H9 (cell line): ENCODE measurements at regions not wholly inside any gene's neighbourhood (a gene's known extent, or its start where the extent isn't known, plus 50 kb on each side); places are given as distances from the start of the nearest gene placed in this dataset.

Source experiments
- DNase-seq: peaks from one replicate; pipeline ENCODE4 v3.0.0-alpha.2; 2017
- H2AFZ ChIP-seq: one replicate; pipeline ENCODE4 v1.6.1; 2013; ENCODE audit warnings: mild to moderate bottlenecking, low read length, control low read depth, moderate library complexity
- H2AK5ac ChIP-seq: 2 replicates; pipeline ENCODE4 v1.6.1; 2013; ENCODE audit warnings: low read length, control low read depth, mixed read lengths; ENCODE audit not compliant: insufficient read length
- H2BK120ac ChIP-seq: one replicate; pipeline ENCODE4 v1.6.1; 2013; ENCODE audit warnings: low read depth, mild to moderate bottlenecking, low read length, control low read depth, inconsistent platforms; ENCODE audit not compliant: poor library complexity, severe bottlenecking
- H2BK12ac ChIP-seq: 2 replicates; pipeline ENCODE4 v1.6.1; 2013; ENCODE audit warnings: low read length, control low read depth, mixed read lengths, low read depth; ENCODE audit not compliant: insufficient read length
- H2BK15ac ChIP-seq: 2 replicates; pipeline ENCODE4 v1.6.1; 2013; ENCODE audit warnings: low read depth, low read length, control low read depth
- H2BK20ac ChIP-seq: one replicate; pipeline ENCODE4 v1.6.1; 2013; ENCODE audit warnings: low read depth, mild to moderate bottlenecking, low read length, control low read depth, inconsistent platforms; ENCODE audit not compliant: poor library complexity, severe bottlenecking
- H2BK5ac ChIP-seq: 2 replicates; pipeline ENCODE4 v1.6.1; 2013; ENCODE audit warnings: low read length, control low read depth, mixed read lengths; ENCODE audit not compliant: insufficient read length
- H3K14ac ChIP-seq: 2 replicates; pipeline ENCODE4 v1.6.1; 2013; ENCODE audit warnings: low read length, control low read depth; ENCODE audit not compliant: insufficient read depth
- H3K18ac ChIP-seq: 2 replicates; pipeline ENCODE4 v1.6.1; 2013; ENCODE audit warnings: low read depth, mild to moderate bottlenecking, mixed read lengths, low read length, control low read depth; ENCODE audit not compliant: insufficient read length
- H3K23ac ChIP-seq: 2 replicates; pipeline ENCODE4 v1.6.1; 2013; ENCODE audit warnings: low read length, control low read depth, mixed read lengths, low read depth; ENCODE audit not compliant: insufficient read length
- H3K23me2 ChIP-seq: 2 replicates; pipeline ENCODE4 v1.6.1; 2013; ENCODE audit warnings: low read depth, mild to moderate bottlenecking, mixed read lengths, low read length, control low read depth; ENCODE audit not compliant: insufficient read length, poor library complexity, severe bottlenecking
- H3K27ac ChIP-seq: 2 replicates; pipeline ENCODE4 v1.5.1; 2013; ENCODE audit warnings: low read length, control low read depth, mixed read lengths, low read depth; ENCODE audit not compliant: insufficient read length
- H3K27me3 ChIP-seq: 2 replicates; pipeline ENCODE4 v1.6.1; 2013; ENCODE audit warnings: low read length, control low read depth, inconsistent platforms; ENCODE audit not compliant: insufficient read depth
- H3K4ac ChIP-seq: 2 replicates; pipeline ENCODE4 v1.6.1; 2013; ENCODE audit warnings: low read depth, mild to moderate bottlenecking, control low read depth, inconsistent platforms, low read length, moderate library complexity
- H3K4me1 ChIP-seq: 2 replicates; pipeline ENCODE4 v1.6.1; 2013; ENCODE audit warnings: low read length, control low read depth, inconsistent platforms; ENCODE audit not compliant: insufficient read depth
- H3K4me2 ChIP-seq: 2 replicates; pipeline ENCODE4 v1.6.1; 2013; ENCODE audit warnings: low read length, control low read depth, mixed read lengths; ENCODE audit not compliant: insufficient read length, insufficient read depth
- H3K56ac ChIP-seq: 2 replicates; pipeline ENCODE4 v1.6.1; 2013; ENCODE audit warnings: low read depth, mild to moderate bottlenecking, mixed read lengths, low read length, control low read depth; ENCODE audit not compliant: insufficient read length
- H3K79me1 ChIP-seq: 2 replicates; pipeline ENCODE4 v1.6.1; 2013; ENCODE audit warnings: low read depth, mild to moderate bottlenecking, moderate library complexity, low read length, control low read depth, inconsistent platforms; ENCODE audit not compliant: insufficient read depth, poor library complexity, severe bottlenecking
- H3K79me2 ChIP-seq: 2 replicates; pipeline ENCODE4 v1.6.1; 2013; ENCODE audit warnings: low read length, control low read depth, inconsistent platforms; ENCODE audit not compliant: insufficient read depth
- H3K9ac ChIP-seq: 2 replicates; pipeline ENCODE4 v1.6.1; 2013; ENCODE audit warnings: low read length, control low read depth, mixed read lengths; ENCODE audit not compliant: insufficient read length; ENCODE audit errors: extremely low read depth
- H3K9me3 ChIP-seq: one replicate; pipeline ENCODE4 v1.6.1; 2013; ENCODE audit warnings: low read depth, low read length, inconsistent platforms; ENCODE audit not compliant: control insufficient read depth
- H3T11ph ChIP-seq: one replicate; pipeline ENCODE4 v1.6.1; 2013; ENCODE audit warnings: mild to moderate bottlenecking, low read length, control low read depth, inconsistent platforms
- H4K20me1 ChIP-seq: one replicate; pipeline ENCODE4 v1.6.1; 2013; ENCODE audit not compliant: control insufficient read depth, insufficient read length, insufficient read depth
- H4K5ac ChIP-seq: 2 replicates; pipeline ENCODE4 v1.6.1; 2013; ENCODE audit warnings: low read depth, mild to moderate bottlenecking, mixed read lengths, low read length, control low read depth; ENCODE audit not compliant: insufficient read length
- H4K8ac ChIP-seq: replicated peaks from 2 replicates; pipeline ENCODE4 v1.6.1; 2013; ENCODE audit warnings: low read length, control low read depth, mixed read lengths, low read depth; ENCODE audit not compliant: insufficient read length
- H4K91ac ChIP-seq: 2 replicates; pipeline ENCODE4 v1.6.1; 2013; ENCODE audit warnings: low read depth, mild to moderate bottlenecking, moderate library complexity, mixed read lengths, low read length, control low read depth; ENCODE audit not compliant: insufficient read length
- H3K27ac Mint-ChIP-seq, 3 experiments: 2 replicates in 2 of 3; 3 replicates in 1 of 3; pipeline ENCODE4 v1.8.0; 2020 to 2021; ENCODE audit warnings: mixed read lengths in 3 of 3, mild to moderate bottlenecking in 1 of 3, moderate library complexity in 1 of 3
- H3K27me3 Mint-ChIP-seq: 2 replicates; pipeline ENCODE4 v1.8.0; 2021; ENCODE audit warnings: low read depth, mild to moderate bottlenecking, moderate library complexity, mixed read lengths
- H3K36me3 Mint-ChIP-seq, 3 experiments: 2 replicates in 2 of 3; 3 replicates in 1 of 3; pipeline ENCODE4 v1.8.0; 2020 to 2021; ENCODE audit warnings: low read depth in 3 of 3, mixed read lengths in 3 of 3; ENCODE audit not compliant: insufficient read depth in 1 of 3
- H3K4me1 Mint-ChIP-seq, 2 experiments: 2 replicates each; pipeline ENCODE4 v1.8.0; 2020; ENCODE audit warnings: mixed read lengths in 2 of 2
- H3K4me3 Mint-ChIP-seq, 2 experiments: 2 replicates in 1 of 2; 3 replicates in 1 of 2; pipeline ENCODE4 v1.8.0; 2020 to 2021; ENCODE audit warnings: mild to moderate bottlenecking in 2 of 2, mixed read lengths in 2 of 2, moderate library complexity in 1 of 2
- H3K9me3 Mint-ChIP-seq, 2 experiments: 2 replicates in 1 of 2; 3 replicates in 1 of 2; pipeline ENCODE4 v1.8.0; 2020; ENCODE audit warnings: mild to moderate bottlenecking in 2 of 2, mixed read lengths in 2 of 2, moderate library complexity in 1 of 2
- CTCF ChIP-seq: fragments of 200-600 bp; sonication (generic); conservative IDR thresholded peaks from 3 replicates; pipeline ENCODE4 v1.8.0; 2021; ENCODE audit warnings: antibody characterized with exemption, mild to moderate bottlenecking
- WGBS: extraction: QIAGEN DNeasy Blood & Tissue Kit; methylation state at CpG from one replicate; pipeline ENCODE4 v1.1.7; 2013; ENCODE audit warnings: missing lambda C conversion rate, low lambda C conversion rate, mixed read lengths; ENCODE audit not compliant: insufficient read length; ENCODE audit errors: extremely low coverage; 5-methylcytosine and 5-hydroxymethylcytosine counted together

- Mint-ChIP-seq H3K4me1 (0 out of 4 replicates have a peak, but pooled peaks cover 0 to 4% of the 10 kb centered on the region in 2 experiments), H3K4me3 (no peak overlapping the region), H3K27ac (no peak overlapping the region), H3K9me3 (0 out of 5 replicates have a peak, but pooled peaks cover 0 to 2% of the 10 kb centered on the region in 2 experiments), H3K36me3 (no peaks in the 10 kb centered on the region), H3K27me3 (no peaks in the 10 kb centered on the region)
- no peak for DNase-seq
- H3K23me2 ChIP-seq, result no peaks in the 10 kb centered on the region
- no peaks in the 10 kb centered on the region for H3K27me3 ChIP-seq
- TF ChIP-seq CTCF, result no peak
- no peak overlapping the region for H4K8ac ChIP-seq
- H3K4me2 ChIP-seq, result no peak overlapping the region
- no peaks in the 10 kb centered on the region for H3K4me1 ChIP-seq
- H2AFZ ChIP-seq, result no peak overlapping the region
- no peaks in the 10 kb centered on the region for H3K9me3 ChIP-seq
- no peak overlapping the region for H2BK12ac ChIP-seq
- H2BK5ac ChIP-seq, result no peak overlapping the region
- H3K14ac ChIP-seq, result no peak overlapping the region
- no peak overlapping the region for H2BK120ac ChIP-seq
- H3K23ac ChIP-seq, result no peak overlapping the region
- no peak overlapping the region for H2BK20ac ChIP-seq
- no peaks in the 10 kb centered on the region for H3K79me2 ChIP-seq
- no peak overlapping the region for H3K9ac ChIP-seq
- no peaks in the 10 kb centered on the region for H4K20me1 ChIP-seq
- no CpG with 5 or more reads among the region's 1 CpG for WGBS
- H3K18ac ChIP-seq, result no peak overlapping the region
- no peak overlapping the region for H2AK5ac ChIP-seq
- H3K4ac ChIP-seq, result no peak overlapping the region
- no peak overlapping the region for H3K27ac ChIP-seq
- H4K91ac ChIP-seq, result no peak overlapping the region
- H3T11ph ChIP-seq, result no peak overlapping the region
- no peak overlapping the region for H3K56ac ChIP-seq
- no peak overlapping the region for H2BK15ac ChIP-seq
- no peaks in the 10 kb centered on the region for H3K79me1 ChIP-seq
- H4K5ac ChIP-seq, result no peak overlapping the region
These were observed 519.6 kb downstream of the IQCM start for GRCh38 chr4:149296084-149296483.
